HG03280 (cell line): ENCODE measurements at regions not wholly inside any gene's neighbourhood (a gene's known extent, or its start where the extent isn't known, plus 50 kb on each side); places are given as distances from the start of the nearest gene placed in this dataset.
"Not testable (repeated sequence)": the region's sequence is repeated elsewhere in the genome, so short reads cannot be mapped to it uniquely, and the experiment has no call there.

ENCODE experiments used
- ATAC-seq: cut with Tn5 transposase; IDR thresholded peaks from one replicate; pipeline ENCODE4 v1.9.1; 2021; ENCODE audit warnings: mild to moderate bottlenecking, moderate library complexity; ENCODE audit not compliant: unreplicated experiment

DNA sequence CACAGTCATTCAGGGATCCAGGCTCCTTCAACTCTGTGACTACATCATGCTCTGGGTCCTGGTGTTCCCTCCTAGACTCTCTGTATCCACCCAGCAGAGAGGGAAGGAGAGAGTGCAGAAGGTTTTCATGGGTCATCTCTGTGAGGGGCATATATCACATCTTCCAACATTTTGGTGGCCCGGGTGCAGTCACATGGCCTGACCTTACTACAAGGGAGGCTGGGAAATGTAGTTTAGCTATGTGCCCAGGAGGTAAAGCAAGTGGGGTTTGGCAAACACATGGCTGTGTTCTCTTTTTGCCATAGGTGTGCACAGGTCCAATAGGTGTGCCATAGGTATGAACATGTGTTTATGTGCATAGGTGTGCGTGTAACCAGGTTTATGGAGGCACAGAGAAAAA lies 222.2 kb upstream of the EEF2KMT start:
- ATAC-seq: no peak

DNA sequence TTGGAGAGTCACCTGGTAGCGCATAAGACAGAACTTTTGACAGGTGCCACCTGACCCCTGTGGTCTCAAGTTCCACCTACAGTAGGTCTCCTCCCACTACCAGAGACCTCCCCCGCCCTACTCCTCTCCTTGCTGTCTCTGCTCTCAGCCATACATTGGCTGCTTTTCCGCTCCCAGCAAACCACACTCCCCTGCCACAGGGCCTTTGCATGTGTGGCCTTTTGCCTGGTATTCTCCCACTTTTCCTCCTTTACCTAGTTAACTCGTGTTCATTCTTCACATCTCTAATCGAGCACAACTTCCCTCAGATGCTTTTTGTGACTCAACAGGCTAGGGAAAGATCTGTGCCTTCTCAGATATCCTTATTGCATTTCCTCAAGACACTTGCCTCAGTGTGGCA lies 218.3 kb upstream of the EEF2KMT start:
- ATAC-seq: no peak

DNA sequence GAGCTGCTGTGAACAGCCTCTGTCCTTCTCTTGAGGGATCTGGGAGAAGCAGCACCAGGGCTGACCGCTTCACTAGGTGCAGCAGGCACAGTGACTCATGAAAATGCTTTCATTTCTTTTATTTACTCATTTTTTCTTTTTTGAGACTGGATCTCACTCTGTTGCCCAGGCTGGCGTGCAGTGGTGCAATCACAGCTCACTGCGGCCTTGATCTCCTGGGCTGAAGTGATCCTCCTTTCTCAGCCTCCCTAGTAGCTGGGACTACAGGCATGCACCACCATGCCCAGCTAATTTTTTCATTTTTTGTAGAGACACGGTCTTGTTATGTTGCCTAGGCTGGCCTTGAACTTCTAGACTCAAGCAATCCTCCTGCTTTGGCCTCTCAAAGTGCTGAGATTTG lies 216.8 kb upstream of the EEF2KMT start:
- no peak for ATAC-seq

DNA sequence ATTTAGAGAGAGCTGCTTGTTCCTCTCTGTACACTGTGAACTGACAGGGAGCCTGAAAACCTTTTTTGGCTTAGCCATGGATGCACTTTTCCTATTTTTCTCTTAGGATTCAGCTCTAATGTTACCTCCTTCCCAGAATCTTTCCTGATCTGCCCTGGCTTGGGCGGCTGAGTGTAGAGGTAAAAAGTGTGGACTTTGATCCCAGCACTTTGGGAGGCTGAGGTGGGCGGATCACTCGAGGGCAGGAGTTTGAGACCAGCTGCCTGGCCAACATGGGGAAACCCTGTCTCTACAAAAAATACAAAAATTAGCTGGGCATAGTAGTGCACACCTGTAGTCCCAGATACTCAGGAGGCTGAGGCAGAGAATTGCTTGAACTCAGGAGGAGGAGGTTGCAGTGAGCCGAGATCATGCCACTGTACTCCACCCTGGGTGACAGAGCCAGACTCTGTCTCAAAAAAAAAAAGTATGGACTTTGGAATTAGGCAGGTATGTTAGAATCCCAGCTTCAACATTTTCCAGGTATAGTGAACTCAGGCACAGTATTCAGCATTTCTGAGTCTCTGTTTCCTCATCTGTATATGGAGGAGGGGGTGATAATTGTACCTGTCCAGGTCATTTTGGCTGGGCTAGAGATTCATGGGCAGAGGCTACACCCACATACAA lies 212.5 kb upstream of the EEF2KMT start:
- ATAC-seq: no peak

DNA sequence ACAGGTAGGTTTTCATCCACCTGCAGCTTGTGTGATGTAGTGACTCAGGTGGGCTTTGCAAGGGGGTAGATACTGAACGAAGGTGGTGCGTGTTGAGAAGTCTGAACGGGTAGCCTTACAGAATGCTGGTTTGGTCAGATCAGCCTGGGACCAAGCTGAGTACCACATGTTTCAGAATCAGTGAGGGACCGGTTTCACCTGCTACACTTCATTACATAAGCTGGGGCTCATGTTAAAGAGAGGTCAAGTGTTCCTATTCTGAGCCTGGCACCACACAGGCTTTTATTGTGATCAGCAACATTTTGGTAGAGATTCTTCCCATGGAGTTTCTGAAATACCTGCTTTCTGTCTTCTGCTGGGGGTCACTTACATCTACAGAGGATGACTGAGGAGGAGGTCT lies 207.4 kb upstream of the EEF2KMT start:
- no peak for ATAC-seq

DNA sequence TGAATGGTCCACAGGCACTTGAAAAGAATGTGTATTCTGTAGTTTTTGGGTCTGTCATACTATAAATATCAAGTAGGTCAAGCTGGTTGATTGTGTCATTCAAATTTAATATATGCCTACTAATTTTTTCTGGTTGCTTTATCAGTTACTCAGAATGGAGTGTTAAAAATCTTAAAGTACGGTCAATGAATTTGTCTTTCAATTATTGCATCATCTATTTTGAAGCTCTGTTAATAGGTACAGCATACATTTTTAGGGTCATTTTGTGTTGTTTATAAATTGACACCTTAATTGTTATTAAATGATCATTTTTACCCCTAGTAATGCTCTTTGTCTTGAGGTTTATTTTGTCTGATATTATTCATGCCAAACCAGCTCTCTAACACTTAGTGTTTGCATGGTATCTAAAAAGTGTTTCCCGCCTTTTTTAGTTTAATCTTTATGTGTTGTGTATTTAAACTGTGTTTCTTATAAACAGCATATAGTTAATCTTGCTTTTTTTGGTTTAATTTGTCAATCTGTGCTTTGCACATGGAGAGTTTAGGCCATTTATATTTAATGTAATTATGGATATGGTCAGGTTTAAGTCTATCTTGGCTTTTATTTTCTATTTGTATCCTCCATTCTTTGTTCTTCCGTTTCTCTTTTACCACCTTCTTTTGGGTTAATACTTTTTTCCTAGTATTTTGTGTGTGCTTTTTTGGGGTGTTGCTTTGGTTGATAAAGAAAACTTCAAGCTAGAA lies 204.9 kb upstream of the EEF2KMT start:
- no peak for ATAC-seq

DNA sequence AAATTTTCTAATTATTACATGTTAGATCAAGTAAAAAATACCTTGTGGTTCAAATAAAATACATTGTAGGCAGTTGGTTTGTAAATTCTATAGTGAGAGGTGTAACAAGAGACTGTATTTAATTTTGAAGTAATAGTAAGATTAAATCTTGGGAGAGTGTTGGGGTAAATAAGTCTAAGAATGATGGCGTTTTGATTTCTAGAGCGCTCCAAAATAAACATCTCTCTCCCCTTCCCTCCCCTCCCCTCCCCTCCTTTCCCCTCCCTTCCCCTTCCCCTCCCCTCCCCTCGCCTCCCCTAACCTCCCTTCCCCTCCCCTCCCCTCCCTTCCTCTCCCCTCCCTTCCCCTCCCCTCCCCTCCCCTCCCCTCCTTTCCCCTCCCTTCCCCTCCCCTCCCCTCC lies 200.6 kb upstream of the EEF2KMT start:
- no peak for ATAC-seq

DNA sequence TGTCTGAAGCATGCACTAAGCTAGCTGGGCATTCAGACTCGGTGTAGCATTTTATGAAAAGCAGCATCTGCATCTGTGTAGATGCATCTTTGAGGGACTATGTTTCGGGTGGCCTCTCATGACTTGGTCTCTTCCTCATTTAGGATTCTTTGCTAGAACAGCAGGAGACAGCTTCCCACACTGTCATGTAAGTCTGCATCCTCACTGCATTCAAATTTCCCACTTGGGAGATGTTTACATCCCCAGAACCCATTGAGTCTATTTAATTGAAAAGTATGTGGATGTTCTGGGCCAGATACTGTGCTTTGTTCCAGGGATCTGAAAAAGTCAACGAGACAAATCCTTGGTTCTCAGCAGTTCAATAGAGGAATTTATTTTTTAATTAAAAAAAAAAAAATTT lies 198.6 kb upstream of the EEF2KMT start:
- ATAC-seq: no peak

DNA sequence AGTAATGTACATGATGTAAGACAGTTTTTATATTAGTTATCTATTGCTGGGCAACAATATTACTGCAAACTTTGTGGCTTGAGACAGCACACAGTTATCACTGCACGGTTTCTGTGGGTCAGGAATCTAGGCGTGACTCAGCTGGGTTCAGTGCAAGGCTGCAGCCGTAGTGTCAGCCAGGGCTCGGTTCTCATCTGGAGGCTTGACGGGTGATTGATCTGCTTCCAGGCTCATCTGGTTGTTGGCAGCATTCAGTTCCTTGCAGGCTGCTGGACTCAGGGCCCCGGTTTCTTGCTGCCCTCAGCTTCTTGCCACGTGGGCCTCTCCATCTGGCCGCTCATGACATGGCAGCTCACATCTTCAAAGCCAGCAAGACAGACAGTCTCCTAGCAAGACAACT lies 197.7 kb upstream of the EEF2KMT start:
- not testable (repeated sequence) for ATAC-seq

DNA sequence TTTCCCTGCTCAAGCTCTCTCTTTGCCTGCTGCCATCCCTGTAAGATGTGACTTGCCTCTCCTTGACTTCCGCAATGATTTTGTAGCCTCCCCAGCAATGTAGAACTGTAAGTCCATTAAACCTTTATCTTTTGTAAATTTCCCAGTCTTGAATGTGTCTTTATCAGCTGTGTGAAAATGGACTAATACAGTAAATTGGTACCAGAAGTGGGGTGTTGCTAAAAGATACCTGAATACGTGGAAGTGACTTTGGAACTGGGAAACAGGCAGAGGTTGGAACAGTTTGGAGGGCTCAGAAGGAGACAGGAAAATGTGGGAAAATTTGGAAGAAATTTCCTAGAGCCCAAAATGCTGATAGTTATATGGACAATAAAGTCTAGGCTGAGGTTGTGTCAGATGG lies 184.6 kb upstream of the EEF2KMT start:
- ATAC-seq: not testable (repeated sequence)

DNA sequence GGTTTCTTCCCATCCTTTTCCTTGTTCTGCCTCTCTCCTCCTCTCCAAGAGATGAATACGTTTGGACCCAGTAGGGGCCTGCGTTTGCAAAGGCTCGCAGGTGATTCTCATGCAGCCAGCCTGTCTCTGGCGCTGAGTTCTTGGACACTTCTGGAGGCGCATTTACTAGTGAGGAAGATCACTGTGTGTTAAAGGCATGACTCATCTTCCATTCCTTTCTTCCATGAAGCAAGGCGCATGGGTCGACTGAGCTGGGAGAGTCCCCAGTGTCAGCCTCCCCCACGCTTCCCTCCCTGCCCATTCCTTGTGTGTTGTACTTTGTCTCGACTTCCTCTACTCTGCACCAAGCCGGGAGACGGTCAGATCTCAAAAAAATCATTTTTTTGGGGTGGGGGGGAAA lies 159.9 kb upstream of the EEF2KMT start:
- ATAC-seq: no peak

DNA sequence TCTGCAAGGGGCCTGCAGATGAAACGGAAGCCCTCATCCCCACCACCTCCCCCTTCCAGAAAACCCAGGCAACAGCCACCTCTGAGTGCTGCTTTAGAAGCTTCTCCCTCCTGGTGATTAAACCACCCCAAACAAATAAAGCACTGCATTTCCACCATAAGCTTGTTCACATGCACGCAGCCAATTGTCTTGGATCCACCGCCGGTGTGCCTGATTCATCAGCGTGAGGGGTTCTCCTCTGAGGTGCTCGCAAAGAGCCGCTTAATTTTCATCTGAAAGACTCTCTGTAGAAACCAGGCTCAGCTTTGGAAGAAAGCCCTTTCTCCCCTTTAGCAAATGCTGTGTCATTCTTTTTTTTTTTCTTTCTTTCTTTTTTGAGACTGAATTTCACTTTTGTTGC lies 155.2 kb upstream of the EEF2KMT start:
- no peak for ATAC-seq

DNA sequence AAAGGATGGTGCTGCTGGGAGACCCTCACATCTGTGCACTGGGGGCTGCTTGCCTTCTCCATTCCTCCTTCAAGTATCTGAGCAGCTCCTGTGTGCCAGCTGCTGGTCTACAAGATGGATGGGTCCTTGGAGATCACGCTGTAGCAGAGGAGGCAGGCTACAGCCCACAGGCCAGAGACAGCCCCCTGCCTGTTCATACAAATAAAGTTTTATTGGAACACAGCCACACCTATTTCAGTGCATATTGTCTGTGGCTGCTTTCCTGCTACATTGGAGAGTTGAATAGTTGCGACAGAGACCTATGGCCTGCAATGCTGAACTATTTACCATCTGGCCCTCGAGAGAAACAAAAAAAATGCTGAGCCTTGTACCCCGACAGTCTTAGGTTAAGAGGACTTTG lies 149.8 kb upstream of the EEF2KMT start:
- not testable (repeated sequence) for ATAC-seq

DNA sequence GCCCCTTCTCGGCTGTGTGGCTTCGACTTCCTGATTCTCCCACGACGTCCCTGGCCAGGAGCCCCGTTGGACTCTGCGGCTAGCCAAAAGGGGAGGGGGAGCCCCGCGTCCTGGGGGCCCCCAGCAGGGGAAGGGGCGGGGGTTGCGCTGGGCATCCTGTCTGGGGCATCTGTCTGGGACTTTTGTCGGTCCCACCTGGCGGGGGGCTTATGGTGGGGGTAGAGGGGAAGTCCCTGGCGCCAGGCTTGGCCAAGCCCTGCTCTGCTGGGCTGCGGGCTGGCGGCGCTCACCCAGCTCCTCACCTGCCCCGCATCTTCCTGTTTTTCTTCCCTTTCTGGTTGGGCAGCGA lies 142.7 kb upstream of the EEF2KMT start:
- not testable (repeated sequence) for ATAC-seq

DNA sequence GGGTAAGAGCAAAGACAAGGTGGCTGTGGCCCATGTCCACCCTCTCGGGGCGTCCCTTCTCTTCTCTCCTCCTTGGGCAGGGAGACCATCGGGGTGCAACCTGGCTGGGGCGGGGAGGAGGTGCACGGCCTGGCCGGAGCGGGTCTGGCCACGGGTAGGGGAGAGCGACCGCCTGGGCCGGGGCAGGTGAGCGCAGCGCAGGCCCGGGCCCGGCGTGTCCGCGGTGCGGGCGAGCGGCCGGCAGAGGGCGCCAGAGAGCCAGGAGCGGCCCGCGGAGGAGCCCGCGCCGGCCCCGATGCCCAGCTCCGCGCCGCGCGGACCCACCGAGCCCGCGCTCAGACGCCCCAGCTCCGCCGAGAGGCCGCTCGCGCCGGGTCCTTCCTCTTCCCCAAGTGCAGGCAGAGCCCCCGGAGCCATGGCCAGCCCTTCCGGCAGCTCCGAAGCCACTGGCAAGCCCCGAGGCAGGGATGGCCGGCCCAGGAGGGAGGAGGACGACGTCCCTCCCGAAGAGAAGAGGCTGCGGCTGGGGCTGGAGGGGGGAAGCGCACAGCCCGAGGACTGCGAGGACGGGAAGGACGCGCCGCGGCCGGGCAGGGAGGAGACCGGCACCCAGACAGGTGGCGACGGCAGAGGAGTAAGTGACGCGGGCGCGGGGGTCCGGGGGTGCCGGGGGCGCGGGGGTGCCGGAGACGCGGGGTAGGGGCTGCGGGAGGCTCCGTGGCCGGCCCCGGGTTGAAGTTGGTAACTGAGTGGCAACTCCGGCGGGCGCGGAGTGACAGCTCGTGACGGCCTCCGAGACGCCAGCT lies 142.1 kb upstream of the EEF2KMT start:
- not testable (repeated sequence) for ATAC-seq

DNA sequence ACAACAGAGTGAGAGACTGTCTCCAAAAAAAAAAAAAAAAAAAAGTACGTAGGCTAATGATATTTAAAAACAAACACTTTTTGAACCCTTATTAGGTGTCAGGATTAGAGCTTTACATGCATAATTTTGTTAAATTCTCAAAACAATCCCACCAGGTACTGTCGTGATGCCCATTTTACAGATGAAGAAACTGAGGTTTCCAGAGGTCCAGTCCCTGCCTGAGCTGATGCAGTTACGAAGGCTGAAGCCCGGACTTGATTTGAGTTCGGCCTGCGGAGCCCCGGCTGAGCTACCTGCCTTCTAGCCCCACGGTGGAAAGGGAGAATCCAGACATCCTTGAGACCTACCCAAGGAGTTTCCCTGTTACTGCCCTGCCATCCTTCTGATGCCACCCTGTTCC lies 137.5 kb upstream of the EEF2KMT start:
- no peak for ATAC-seq

DNA sequence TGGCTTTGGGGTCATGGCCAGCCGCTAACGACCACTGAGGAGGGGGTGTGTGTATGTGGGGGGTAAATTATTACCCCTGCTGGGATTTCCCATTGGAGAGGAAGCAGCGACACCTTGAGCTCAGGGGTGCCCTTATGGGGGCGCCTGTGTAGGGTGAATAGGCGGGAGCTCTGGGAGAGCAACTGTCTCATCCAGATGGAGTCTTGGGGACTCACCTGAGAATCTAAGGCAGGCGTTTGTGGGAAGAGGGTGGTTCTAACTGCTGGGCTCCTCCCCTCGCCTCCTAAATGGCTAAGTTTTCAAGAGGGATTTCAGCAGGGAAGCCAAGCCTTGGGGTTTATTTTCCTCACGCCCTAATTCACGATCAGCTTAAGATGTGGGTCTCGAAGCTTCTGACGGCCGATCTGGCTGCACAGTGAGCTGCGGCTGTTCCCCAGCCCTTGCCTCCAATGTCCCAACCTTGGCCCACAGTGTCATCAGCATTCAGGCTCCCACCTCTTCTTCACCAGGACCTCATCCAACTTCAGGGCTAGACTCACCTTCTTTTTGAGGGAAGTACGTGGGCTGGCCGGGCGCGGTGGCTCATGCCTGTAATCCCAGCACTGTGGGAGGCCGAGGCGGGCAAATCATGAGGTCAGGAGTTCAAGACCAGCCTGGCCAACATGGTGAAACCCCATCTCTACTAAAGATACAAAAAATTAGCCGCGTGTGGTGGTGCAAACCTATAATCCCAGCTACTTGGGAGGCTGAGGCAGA lies 136.9 kb upstream of the EEF2KMT start:
- ATAC-seq: no peak

DNA sequence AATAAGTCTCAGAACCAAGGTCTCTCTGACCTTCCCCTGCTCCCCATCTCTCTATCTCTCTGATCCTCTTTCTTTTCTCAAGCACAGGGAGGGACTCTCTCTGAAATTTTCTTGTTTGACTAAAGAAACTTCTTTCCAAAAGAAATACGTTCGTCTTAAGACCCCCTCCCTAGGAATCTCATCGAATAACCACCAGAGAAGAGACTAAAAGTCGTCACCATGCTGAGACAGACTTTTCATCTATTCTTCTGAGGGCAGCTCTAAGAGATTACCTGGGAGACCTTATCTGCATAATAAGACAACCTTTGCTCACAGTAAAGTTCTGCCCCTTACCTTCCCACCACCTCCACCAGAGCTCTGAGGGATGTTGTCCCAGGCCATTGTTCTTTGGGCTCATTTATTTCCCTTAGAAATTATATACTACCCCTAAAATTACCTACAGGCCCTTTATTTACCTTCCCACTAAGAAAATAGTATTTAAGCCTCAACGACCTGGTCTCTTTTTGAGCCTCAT lies 133.7 kb upstream of the EEF2KMT start:
- ATAC-seq: no peak

DNA sequence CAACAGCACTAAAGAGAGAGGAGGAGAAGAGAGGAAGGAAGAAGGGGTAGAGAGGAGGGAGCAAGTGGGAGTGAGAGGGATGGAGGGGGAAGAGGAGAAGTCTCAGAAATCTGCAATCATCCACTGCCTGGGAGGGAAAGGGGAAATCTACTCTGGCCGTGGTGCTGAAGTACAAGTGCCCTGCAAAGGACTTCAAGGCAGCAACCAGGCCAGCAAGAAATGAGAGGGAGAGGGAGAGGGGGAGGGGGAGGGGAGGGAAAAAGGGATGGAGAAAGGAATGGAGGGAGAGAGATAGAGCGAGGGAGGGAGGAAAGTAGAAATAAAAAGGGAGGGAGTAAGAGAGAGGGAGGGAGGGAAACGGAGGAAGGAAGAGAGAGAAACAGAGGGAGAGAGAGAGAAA lies 130.8 kb upstream of the EEF2KMT start:
- ATAC-seq: no peak

DNA sequence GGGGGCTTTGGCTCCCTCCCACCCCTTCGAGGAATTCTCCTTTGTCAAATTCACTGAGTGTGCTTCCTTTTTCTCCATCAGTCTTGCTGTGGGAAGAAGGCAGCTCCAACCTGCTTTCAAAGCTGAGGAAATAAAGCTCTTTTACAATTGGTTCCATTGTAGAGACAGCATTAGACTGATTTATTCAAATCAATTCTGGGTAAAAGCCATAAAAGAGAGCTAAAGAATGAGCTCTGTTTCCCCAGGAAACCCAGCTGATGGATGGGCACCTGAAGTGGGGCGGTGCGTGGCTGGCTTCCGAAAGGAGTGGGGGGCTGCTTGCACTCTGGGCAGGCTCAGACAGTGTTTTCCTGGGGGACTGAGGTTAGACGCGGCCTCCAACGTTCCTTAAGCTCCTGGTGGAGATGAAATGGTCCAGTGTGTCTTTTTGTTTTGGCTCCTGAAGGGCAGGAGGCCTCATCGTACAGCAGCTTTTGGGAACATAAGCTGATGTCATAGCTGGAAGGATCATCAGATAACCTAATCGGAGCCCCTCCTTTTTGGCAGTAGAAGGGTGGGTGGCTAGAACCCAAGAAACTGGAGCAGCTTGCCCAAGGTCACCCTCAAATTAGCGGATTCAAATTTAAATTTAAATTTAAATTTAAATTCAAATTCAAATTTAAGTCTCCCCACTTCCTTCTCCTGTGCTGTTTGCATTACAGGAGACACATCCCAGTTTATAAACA lies 128.5 kb upstream of the EEF2KMT start:
- ATAC-seq: no peak
